OCI-LY1 (cell line): ENCODE measurements at regions not wholly inside any gene's neighbourhood (a gene's known extent, or its start where the extent isn't known, plus 50 kb on each side); places are given as distances from the start of the nearest gene placed in this dataset.

Experiments
- EZH2 ChIP-seq: fragments of 200-600 bp; sonication (generic), shearing (Covaris generic); IDR thresholded peaks from 2 replicates; pipeline ENCODE4 v1.8.0; 2017; ENCODE audit warnings: borderline replicate concordance, mixed run types, mild to moderate bottlenecking, antibody characterized with exemption, low read length, moderate library complexity, mixed read lengths
- TF ChIP-seq, protein P1 (sequence below): fragments of 200-600 bp; sonication (generic), shearing (Covaris generic); IDR thresholded peaks from 2 replicates; pipeline ENCODE4 v1.5.1; 2017; ENCODE audit warnings: mild to moderate bottlenecking, antibody characterized with exemption, low read length, moderate library complexity, mixed read lengths

DNA sequence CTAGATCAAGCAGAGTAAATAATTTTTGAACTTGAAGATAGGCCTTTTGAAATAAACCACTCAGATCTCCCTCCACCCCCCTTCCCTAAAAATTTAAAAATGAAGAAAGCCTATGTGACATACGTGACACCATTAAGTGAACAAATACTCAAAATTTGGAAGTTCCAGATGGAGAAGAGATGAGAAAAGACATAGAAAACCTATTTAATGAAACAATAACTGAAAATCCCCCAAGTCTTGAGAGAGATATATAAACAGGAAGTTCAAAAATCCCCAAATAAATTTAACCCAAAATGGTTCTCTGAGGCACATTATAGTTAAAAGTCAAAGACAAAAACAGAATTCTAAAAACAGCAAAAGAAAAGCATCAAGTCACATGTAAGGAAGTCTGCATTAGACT lies 428.6 kb downstream of the PSAT1 start:
- TF ChIP-seq, protein P1, sequence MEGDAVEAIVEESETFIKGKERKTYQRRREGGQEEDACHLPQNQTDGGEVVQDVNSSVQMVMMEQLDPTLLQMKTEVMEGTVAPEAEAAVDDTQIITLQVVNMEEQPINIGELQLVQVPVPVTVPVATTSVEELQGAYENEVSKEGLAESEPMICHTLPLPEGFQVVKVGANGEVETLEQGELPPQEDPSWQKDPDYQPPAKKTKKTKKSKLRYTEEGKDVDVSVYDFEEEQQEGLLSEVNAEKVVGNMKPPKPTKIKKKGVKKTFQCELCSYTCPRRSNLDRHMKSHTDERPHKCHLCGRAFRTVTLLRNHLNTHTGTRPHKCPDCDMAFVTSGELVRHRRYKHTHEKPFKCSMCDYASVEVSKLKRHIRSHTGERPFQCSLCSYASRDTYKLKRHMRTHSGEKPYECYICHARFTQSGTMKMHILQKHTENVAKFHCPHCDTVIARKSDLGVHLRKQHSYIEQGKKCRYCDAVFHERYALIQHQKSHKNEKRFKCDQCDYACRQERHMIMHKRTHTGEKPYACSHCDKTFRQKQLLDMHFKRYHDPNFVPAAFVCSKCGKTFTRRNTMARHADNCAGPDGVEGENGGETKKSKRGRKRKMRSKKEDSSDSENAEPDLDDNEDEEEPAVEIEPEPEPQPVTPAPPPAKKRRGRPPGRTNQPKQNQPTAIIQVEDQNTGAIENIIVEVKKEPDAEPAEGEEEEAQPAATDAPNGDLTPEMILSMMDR = no peak
- TF ChIP-seq EZH2 = no peak
